Lower leg skin (tissue), 4 donors: ENCODE measurements at regions not wholly inside any gene's neighbourhood (a gene's known extent, or its start where the extent isn't known, plus 50 kb on each side); places are given as distances from the start of the nearest gene placed in this dataset.
"Not testable (repeated sequence)": the region's sequence is repeated elsewhere in the genome, so short reads cannot be mapped to it uniquely, and the experiment has no call there.

ENCODE experiments used
- DNase-seq, 2 donors: peaks; one replicate each; pipeline ENCODE4 v3.0.0-alpha.2; 2019; ENCODE audit warnings: low spot score in 2 of 2
- H3K4me3 ChIP-seq: fragments of 200-600 bp; sonication (generic); 2 replicates; pipeline ENCODE4 v1.5.1; 2017; ENCODE audit warnings: mild to moderate bottlenecking, low read depth; ENCODE audit not compliant: poor library complexity, severe bottlenecking
- CTCF ChIP-seq, 3 donors: fragments of 450-650 bp; IDR thresholded peaks; one replicate each; pipeline ENCODE4 v1.5.1; 2016; ENCODE audit warnings: antibody characterized with exemption in 3 of 3, mild to moderate bottlenecking in 3 of 3, moderate library complexity in 2 of 3
- POLR2A ChIP-seq, 2 donors: fragments of 450-650 bp; IDR thresholded peaks; one replicate each; pipeline ENCODE4 v1.6.1; 2016 to 2017; ENCODE audit warnings: antibody characterized with exemption in 2 of 2, mild to moderate bottlenecking in 1 of 2, moderate library complexity in 1 of 2
- WGBS, 2 donors: methylation state at CpG; one replicate each; pipeline ENCODE4 v1.1.5; 2018; 5-methylcytosine and 5-hydroxymethylcytosine counted together
- intact Hi-C: fragments of 100-400 bp; cut with DNase I; formaldehyde crosslinking; loops from one replicate; pipeline ENCODE4 v1.15.0; 2023; ENCODE audit warnings: low total_unique reads

- TF ChIP-seq CTCF (IDR thresholded peaks at IDR 0.05) (no peak), POLR2A (IDR thresholded peaks at IDR 0.05) (no peak)
- WGBS, 2 donors, result 59 to 73% methylated on average over 8 of the region's 8 CpGs
- no peak overlapping the region for H3K4me3 ChIP-seq
- intact Hi-C loops, result no loop called here
- DNase-seq, result no peak
These were observed 73.4 kb upstream of the MELK start for GRCh38 chr9:36499174-36499890.

GRCh38 chr9:36493564-36493963, 79.1 kb upstream of the MELK start:
- DNase-seq, H3K4me3 ChIP-seq, intact Hi-C loops: not testable (repeated sequence)
- 84 to 92% methylated on average over 6 of the region's 6 CpGs for whole genome bisulfite sequencing, 2 donors

GRCh38 chr9:36492865-36493264, 79.8 kb upstream of the MELK start:
- H3K4me3 ChIP-seq, result no peak overlapping the region
- TF ChIP-seq POLR2A (IDR thresholded peaks at IDR 0.05) (no peak), CTCF (IDR thresholded peaks at IDR 0.05) (no peak)
- no peak for DNase-seq
- 70 to 73% methylated on average over 2 of the region's 2 CpGs for WGBS, 2 donors
- intact Hi-C loops, result no loop called here

GRCh38 chr9:36489453-36489852, 83.2 kb upstream of the MELK start:
- WGBS, 2 donors, result 88 to 93% methylated on average over 8 of the region's 8 CpGs
- intact Hi-C loops, result no loop called here
- H3K4me3 ChIP-seq, result no peak overlapping the region
- no peak for DNase-seq
- TF ChIP-seq CTCF (IDR thresholded peaks at IDR 0.05), result no peak
- no peak for TF ChIP-seq POLR2A (IDR thresholded peaks at IDR 0.05)

GRCh38 chr9:36488389-36488756, 84.3 kb upstream of the MELK start:
- 16% methylated on average over 5 of the region's 5 CpGs for WGBS, 2 donors
- no peak for DNase-seq
- TF ChIP-seq POLR2A (IDR thresholded peaks at IDR 0.05) (no peak), CTCF (IDR thresholded peaks at IDR 0.05) (no peak)
- intact Hi-C loops, result no loop called here
- H3K4me3 ChIP-seq, result peak overlapping the region; percentile 33

- no peak for TF ChIP-seq CTCF (IDR thresholded peaks at IDR 0.05)
- peak in 1 of 2 donors; percentile 38 for TF ChIP-seq POLR2A (IDR thresholded peaks at IDR 0.05)
- DNase-seq, result peak; percentile 73 to 96
- intact Hi-C loops, result no loop called here
- WGBS, 2 donors, result 0 to 1% methylated on average over 31 to 53 of the region's 94 CpGs
- peak overlapping the region; percentile 33 for H3K4me3 ChIP-seq
These were observed 85.0 kb upstream of the MELK start for GRCh38 chr9:36487482-36488388.
